AG04450 (cell line): ENCODE measurements at regions not wholly inside any gene's neighbourhood (a gene's known extent, or its start where the extent isn't known, plus 50 kb on each side); places are given as distances from the start of the nearest gene placed in this dataset.

Experiments used
- CTCF ChIA-PET: fragments of 300-600, 350-600 bp; formaldehyde crosslinking; extraction: SDS; loops from one replicate; lab custom pipeline; 2022; ENCODE audit warnings: antibody characterized with exemption, inconsistent platforms; lab: Charles Lee
- POLR2A ChIA-PET: fragments of 350-600 bp; formaldehyde crosslinking; extraction: SDS; loops from one replicate; lab custom pipeline; 2021; ENCODE audit warnings: antibody characterized with exemption, inconsistent platforms; lab: Yijun Ruan, JAX
- DNase-seq: peaks from one replicate; pipeline ENCODE4 v3.0.0-alpha.2; 2011; ENCODE audit warnings: low read depth, low spot score
- H3K27ac ChIP-seq: one replicate; pipeline ENCODE4 v1.5.1; 2012; ENCODE audit warnings: low read depth, low read length, control low read depth
- H3K27me3 ChIP-seq: one replicate; pipeline ENCODE4 v1.6.0; 2012; ENCODE audit warnings: low read length; ENCODE audit not compliant: control insufficient read depth, insufficient read depth
- H3K4me3 ChIP-seq: 2 replicates; pipeline ENCODE4 v1.5.1; 2011; ENCODE audit warnings: mild to moderate bottlenecking, low read depth, low read length, control low read depth
- H3K9me3 ChIP-seq: 2 replicates; pipeline ENCODE4 v1.5.1; 2012; ENCODE audit warnings: low read length; ENCODE audit not compliant: control insufficient read depth, insufficient read depth
- CTCF ChIP-seq: IDR thresholded peaks from 2 replicates; pipeline ENCODE4 v1.5.1; 2011; ENCODE audit warnings: low read depth, low read length, control low read depth, inconsistent platforms

GRCh38 chr16:86124321-86124720, 225.4 kb downstream of the IRF8 start:
- TF ChIP-seq CTCF: no peak
- Histone ChIP-seq H3K4me3 (no peak overlapping the region), H3K27ac (no peak overlapping the region), H3K27me3 (peaks cover 20% of the 10 kb centered on the region), H3K9me3 (peaks cover 2% of the 10 kb centered on the region; the same call in 1 of the 2 replicates)
- no peak for DNase-seq
- ChIA-PET POLR2A (no interaction called here), CTCF (no interaction called here)

- CTCF ChIA-PET: no interaction called here
- no peak overlapping the region for H3K4me3 ChIP-seq
- no peak for TF ChIP-seq CTCF
- no peak for DNase-seq
- POLR2A ChIA-PET: no interaction called here
- peaks cover 20% of the 10 kb centered on the region for H3K27me3 ChIP-seq
- H3K9me3 ChIP-seq: peaks cover 2% of the 10 kb centered on the region; the same call in 1 of the 2 replicates
- no peak overlapping the region for H3K27ac ChIP-seq
Measured at GRCh38 chr16:86126891-86127290, 227.9 kb downstream of the IRF8 start.

GRCh38 chr16:86127366-86127765, 228.4 kb downstream of the IRF8 start:
- no peak for DNase-seq
- ChIA-PET CTCF (no interaction called here), POLR2A (no interaction called here)
- no peak for TF ChIP-seq CTCF
- Histone ChIP-seq H3K4me3 (no peak overlapping the region), H3K27ac (no peak overlapping the region), H3K27me3 (peaks cover 16% of the 10 kb centered on the region), H3K9me3 (peaks cover 2% of the 10 kb centered on the region; the same call in 1 of the 2 replicates)

- Histone ChIP-seq H3K27me3 (peaks cover 10% of the 10 kb centered on the region), H3K9me3 (peaks cover 2% of the 10 kb centered on the region; the same call in 1 of the 2 replicates), H3K27ac (no peak overlapping the region), H3K4me3 (no peak overlapping the region)
- no peak for DNase-seq
- ChIA-PET POLR2A (no interaction called here), CTCF (interaction anchor here (0.7 kb wide), 1 partner anchor 16 kb away, joined by 8 read pairs; no protein-coding TSS in a partner anchor)
- no peak for TF ChIP-seq CTCF
Measured at GRCh38 chr16:86128246-86128645, 229.3 kb downstream of the IRF8 start.

GRCh38 chr16:86129541-86129940, 230.6 kb downstream of the IRF8 start:
- DNase-seq: peak; percentile 38
- peaks cover 8% of the 10 kb centered on the region; the same call in 1 of the 2 replicates for H3K9me3 ChIP-seq
- H3K4me3 ChIP-seq: no peak overlapping the region
- no peak overlapping the region for H3K27ac ChIP-seq
- ChIA-PET POLR2A (no interaction called here), CTCF (interaction anchor here (0.6 to 0.7 kb wide), 2 partner anchors 30 to 308 kb away, joined by 3 read pairs; no protein-coding TSS in a partner anchor)
- peaks cover under 1% of the 10 kb centered on the region for H3K27me3 ChIP-seq
- no peak for TF ChIP-seq CTCF
